Erythroblast (primary cell): ENCODE measurements at regions not wholly inside any gene's neighbourhood (a gene's known extent, or its start where the extent isn't known, plus 50 kb on each side); places are given as distances from the start of the nearest gene placed in this dataset.

ENCODE experiments used
- GATA1 ChIP-seq: IDR thresholded peaks from 2 replicates; pipeline ENCODE4 v1.6.1; 2011; ENCODE audit warnings: low read depth, mild to moderate bottlenecking, control low read depth, low read length, moderate library complexity
- POLR2A ChIP-seq: IDR thresholded peaks from 2 replicates; pipeline ENCODE4 v1.6.1; 2011; ENCODE audit warnings: mild to moderate bottlenecking, low read length

DNA sequence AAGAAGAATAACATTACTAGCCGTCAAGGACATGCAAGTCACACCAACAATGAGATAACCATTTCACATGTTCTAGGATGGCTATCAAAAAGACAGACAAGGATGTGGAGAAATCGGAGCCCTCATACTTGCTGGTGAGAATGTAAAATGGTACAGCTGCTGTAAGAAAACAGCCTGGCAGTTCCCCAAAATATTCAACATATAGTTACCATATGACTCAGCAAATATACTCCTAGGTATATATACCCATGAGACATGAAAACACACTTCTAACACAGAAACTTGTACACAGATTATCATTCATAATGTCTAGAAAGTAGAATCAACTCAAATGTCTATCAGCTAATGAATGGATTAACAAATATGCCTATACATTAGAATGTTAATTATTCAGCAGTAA is 105.4 kb upstream of the PCAT7 start:
- TF ChIP-seq POLR2A: no peak
- TF ChIP-seq GATA1: no peak
